H1 (cell line): ENCODE measurements at regions not wholly inside any gene's neighbourhood (a gene's known extent, or its start where the extent isn't known, plus 50 kb on each side); places are given as distances from the start of the nearest gene placed in this dataset.

Source experiments
- CTCF ChIA-PET: fragments of 300-600 bp; sonication (Branson Sonifier 250); formaldehyde crosslinking; loops from one replicate; lab custom pipeline; 2021; ENCODE audit not compliant: partially characterized antibody; lab: Charles Lee
- POLR2A ChIA-PET: fragments of 300-600 bp; sonication (Branson Sonifier 250); formaldehyde crosslinking; loops from one replicate; lab custom pipeline; 2021; ENCODE audit warnings: inconsistent platforms; ENCODE audit not compliant: partially characterized antibody; lab: Charles Lee
- DNase-seq, 2 experiments: peaks; one replicate each; pipeline versions ENCODE4 v3.0.0 to v3.0.0-alpha.2; 2010 to 2022; ENCODE audit warnings: low spot score in 2 of 2, low read depth in 1 of 2, mixed read lengths in 1 of 2
- FAIRE-seq: peaks from 2 replicates; lab custom pipeline; 2011; peaks lifted over from hg19 to GRCh38; lab: Jason Lieb, UNC
- H2AFZ ChIP-seq: 2 replicates; pipeline ENCODE4 v1.8.1; 2012; ENCODE audit warnings: low read length, inconsistent platforms
- H2AK5ac ChIP-seq: 2 replicates; pipeline ENCODE4 v1.6.1; 2013; ENCODE audit warnings: low read depth, low read length
- H2BK120ac ChIP-seq: replicated peaks from 2 replicates; pipeline ENCODE3; 2013; ENCODE audit warnings: low read depth, low read length, inconsistent platforms
- H2BK12ac ChIP-seq: 2 replicates; pipeline ENCODE4 v1.6.1; 2013; ENCODE audit warnings: low read depth, low read length
- H2BK15ac ChIP-seq: 2 replicates; pipeline ENCODE4 v1.6.1; 2013; ENCODE audit warnings: low read length
- H2BK20ac ChIP-seq: 2 replicates; pipeline ENCODE4 v1.6.1; 2013; ENCODE audit warnings: low read length
- H2BK5ac ChIP-seq: 2 replicates; pipeline ENCODE4 v1.6.1; 2013; ENCODE audit warnings: low read depth, low read length
- H3K14ac ChIP-seq: 2 replicates; pipeline ENCODE4 v1.6.1; 2013; ENCODE audit warnings: inconsistent platforms; ENCODE audit not compliant: insufficient read length
- H3K18ac ChIP-seq: 2 replicates; pipeline ENCODE4 v1.6.1; 2013; ENCODE audit warnings: low read length; ENCODE audit errors: extremely low read depth
- H3K23ac ChIP-seq: 2 replicates; pipeline ENCODE4 v1.6.1; 2013; ENCODE audit warnings: inconsistent platforms; ENCODE audit not compliant: insufficient read length
- H3K23me2 ChIP-seq: 2 replicates; pipeline ENCODE4 v1.6.1; 2013; ENCODE audit warnings: low read depth, low read length
- H3K27ac ChIP-seq: 2 replicates; pipeline ENCODE4 v1.6.1; 2011; ENCODE audit warnings: low read depth, low read length, inconsistent platforms
- H3K27me3 ChIP-seq, 4 experiments: replicated peaks in 1 of 4; 1 replicate in 1 of 4; 2 replicates in 3 of 4; pipeline versions ENCODE4 v1.6.1 to v1.8.1; 2011 to 2013; ENCODE audit warnings: low read length in 3 of 4, mild to moderate bottlenecking in 3 of 4, inconsistent platforms in 2 of 4, mixed read lengths in 2 of 4, moderate library complexity in 1 of 4; ENCODE audit not compliant: control insufficient read depth in 3 of 4, insufficient read depth in 3 of 4; ENCODE audit errors: extremely low read depth in 1 of 4
- H3K36me3 ChIP-seq, 4 experiments: 2 replicates each; pipeline versions ENCODE4 v1.6.1 to v1.8.1; 2011 to 2013; ENCODE audit warnings: mild to moderate bottlenecking in 4 of 4, low read length in 3 of 4, moderate library complexity in 2 of 4, control low read depth in 1 of 4, inconsistent platforms in 1 of 4; ENCODE audit not compliant: insufficient read depth in 4 of 4, control insufficient read depth in 2 of 4
- H3K4ac ChIP-seq: replicated peaks from 2 replicates; pipeline ENCODE3; 2013; ENCODE audit warnings: low read length, low read depth, mixed read lengths, inconsistent platforms; ENCODE audit not compliant: insufficient read length
- H3K4me1 ChIP-seq, 4 experiments: replicated peaks in 1 of 4; 1 replicate in 1 of 4; 2 replicates in 3 of 4; pipeline versions ENCODE4 v1.6.1 to v1.8.1; 2011 to 2013; ENCODE audit warnings: low read length in 3 of 4, inconsistent platforms in 2 of 4, mixed read lengths in 1 of 4; ENCODE audit not compliant: insufficient read depth in 4 of 4, control insufficient read depth in 3 of 4
- H3K4me2 ChIP-seq, 2 experiments: 2 replicates each; pipeline versions ENCODE4 v1.6.1 to v1.8.1; 2011 to 2013; ENCODE audit warnings: low read depth in 2 of 2, low read length in 2 of 2, control low read depth in 1 of 2, inconsistent platforms in 1 of 2, mild to moderate bottlenecking in 1 of 2; ENCODE audit not compliant: insufficient read depth in 1 of 2
- H3K4me3 ChIP-seq, 4 experiments: fragments of 200-600, 300-600 bp in 1 of 4; sonication (generic), shearing (Covaris generic), sonication (Bioruptor Twin) in 1 of 4; 2 replicates each; pipeline versions ENCODE4 v1.5.1 to v1.8.1; 2011 to 2016; ENCODE audit warnings: low read length in 4 of 4, low read depth in 3 of 4, control low read depth in 2 of 4, inconsistent platforms in 2 of 4, mild to moderate bottlenecking in 2 of 4, mixed read lengths in 1 of 4, moderate library complexity in 1 of 4; ENCODE audit not compliant: insufficient read depth in 2 of 4; ENCODE audit errors: extremely low read depth in 1 of 4
- H3K56ac ChIP-seq: replicated peaks from 2 replicates; pipeline ENCODE3; 2013; ENCODE audit warnings: low read depth, mild to moderate bottlenecking, mixed read lengths, low read length, inconsistent platforms; ENCODE audit not compliant: insufficient read length
- H3K79me1 ChIP-seq: 2 replicates; pipeline ENCODE4 v1.6.1; 2013; ENCODE audit warnings: low read depth, low read length, control low read depth
- H3K79me2 ChIP-seq, 2 experiments: 2 replicates each; pipeline versions ENCODE4 v1.6.1 to v1.8.1; 2012 to 2013; ENCODE audit warnings: low read length in 2 of 2, mild to moderate bottlenecking in 2 of 2, inconsistent platforms in 1 of 2; ENCODE audit not compliant: insufficient read depth in 2 of 2, control insufficient read depth in 1 of 2
- H3K9ac ChIP-seq, 4 experiments: replicated peaks in 1 of 4; 1 replicate in 1 of 4; 2 replicates in 3 of 4; pipeline versions ENCODE4 v1.6.1 to v1.8.1; 2011 to 2013; ENCODE audit warnings: low read depth in 3 of 4, low read length in 3 of 4, control low read depth in 2 of 4, mild to moderate bottlenecking in 2 of 4, moderate library complexity in 2 of 4, inconsistent platforms in 1 of 4; ENCODE audit errors: extremely low read depth in 1 of 4
- H3K9me3 ChIP-seq, 2 experiments: 2 replicates each; pipeline versions ENCODE4 v1.6.1 to v1.8.1; 2012 to 2013; ENCODE audit warnings: mild to moderate bottlenecking in 2 of 2, moderate library complexity in 2 of 2, control low read depth in 1 of 2, inconsistent platforms in 1 of 2, low read depth in 1 of 2, low read length in 1 of 2, mixed read lengths in 1 of 2; ENCODE audit not compliant: insufficient read depth in 2 of 2
- H4K20me1 ChIP-seq, 2 experiments: replicated peaks in 1 of 2; 2 replicates each; pipeline versions ENCODE3 to v1.8.1; 2011 to 2013; ENCODE audit warnings: inconsistent platforms in 2 of 2, low read length in 2 of 2, mild to moderate bottlenecking in 1 of 2; ENCODE audit not compliant: insufficient read depth in 2 of 2, control insufficient read depth in 1 of 2
- H4K5ac ChIP-seq: 2 replicates; pipeline ENCODE4 v1.6.1; 2013; ENCODE audit warnings: low read length, low read depth, mixed read lengths, inconsistent platforms; ENCODE audit not compliant: insufficient read length
- H4K8ac ChIP-seq: 2 replicates; pipeline ENCODE4 v1.8.0; 2013; ENCODE audit warnings: mild to moderate bottlenecking, moderate library complexity, low read length, inconsistent platforms; ENCODE audit not compliant: insufficient read depth; ENCODE audit errors: extremely low read depth
- H4K91ac ChIP-seq: replicated peaks from 2 replicates; pipeline ENCODE3; 2013; ENCODE audit warnings: low read length, mixed read lengths, inconsistent platforms; ENCODE audit not compliant: insufficient read length
- CHD2 ChIP-seq: IDR thresholded peaks from 2 replicates; pipeline ENCODE4 v1.6.1; 2012; ENCODE audit warnings: low read length, improper control_type of control experiment
- CTCF ChIP-seq, 3 experiments: IDR thresholded peaks; 1 replicate in 2 of 3; 2 replicates in 1 of 3; pipeline versions ENCODE4 v1.5.1 to v1.6.1; 2011; ENCODE audit warnings: low read length in 3 of 3, mild to moderate bottlenecking in 3 of 3, inconsistent platforms in 2 of 3, low read depth in 1 of 3, moderate library complexity in 1 of 3; ENCODE audit not compliant: insufficient read depth in 1 of 3; ENCODE audit errors: control extremely low read depth in 1 of 3
- NRF1 ChIP-seq: IDR thresholded peaks from 2 replicates; pipeline ENCODE4 v1.6.1; 2011; ENCODE audit warnings: mild to moderate bottlenecking, low read depth, low read length, improper control_type of control experiment
- WGBS, 2 experiments: shearing (Covaris generic) in 1 of 2; methylation state at CpG; one replicate each; pipeline versions ENCODE4 v1.1.6 to v1.1.7; 2013 to 2015; ENCODE audit warnings: low lambda C conversion rate in 2 of 2, mixed read lengths in 2 of 2, inconsistent platforms in 1 of 2, low coverage in 1 of 2, missing lambda C conversion rate in 1 of 2; ENCODE audit not compliant: insufficient replicate concordance in 2 of 2, insufficient coverage in 1 of 2, insufficient read length in 1 of 2; ENCODE audit errors: extremely low coverage in 1 of 2, missing lambda C conversion rate in 1 of 2; 5-methylcytosine and 5-hydroxymethylcytosine counted together

GRCh38 chr14:30296931-30297405 lies 262.0 kb upstream of the G2E3 start:
- H2BK15ac ChIP-seq: no peak overlapping the region
- no peak overlapping the region for H4K8ac ChIP-seq
- no peak overlapping the region for H2BK5ac ChIP-seq
- no peak overlapping the region for H3K56ac ChIP-seq
- no peak overlapping the region for H2BK20ac ChIP-seq
- H3K79me2 ChIP-seq: no peaks in the 10 kb centered on the region
- H3K4ac ChIP-seq: no peak overlapping the region
- no peaks in the 10 kb centered on the region for H3K79me1 ChIP-seq
- H3K9me3 ChIP-seq: no peaks in the 10 kb centered on the region
- no peak overlapping the region for H4K91ac ChIP-seq
- no peaks in the 10 kb centered on the region; a peak in 1 of 7 replicates for H3K4me1 ChIP-seq
- no peak overlapping the region for H3K23ac ChIP-seq
- no peak overlapping the region for H3K18ac ChIP-seq
- H3K4me2 ChIP-seq: no peak overlapping the region
- no peak overlapping the region for H3K4me3 ChIP-seq
- ChIA-PET CTCF (interaction anchor here (1.0 to 2.6 kb wide), 6 partner anchors 9 to 146 kb away, joined by 3 to 12 read pairs (median 4); no protein-coding TSS in a partner anchor), POLR2A (no interaction called here)
- no peaks in the 10 kb centered on the region for H3K36me3 ChIP-seq
- H2AK5ac ChIP-seq: no peak overlapping the region
- H3K9ac ChIP-seq: no peak overlapping the region
- no peak overlapping the region for H2BK120ac ChIP-seq
- no peak for FAIRE-seq
- WGBS, 2 experiments: 90% methylated on average over 11 of the region's 11 CpGs; no CpG with 5 or more reads in 1 of the 2 experiments
- no peaks in the 10 kb centered on the region for H3K27me3 ChIP-seq
- no peak overlapping the region for H3K27ac ChIP-seq
- no peaks in the 10 kb centered on the region for H3K23me2 ChIP-seq
- no peak overlapping the region for H3K14ac ChIP-seq
- no peak overlapping the region for H4K5ac ChIP-seq
- H2AFZ ChIP-seq: peak overlapping the region; percentile 77
- TF ChIP-seq CHD2: peak; percentile 40; the same call in 1 of the 2 replicates
- TF ChIP-seq CTCF (IDR thresholded peaks at IDR 0.05; ENCODE audit: control extremely low read depth in 1 of 3, insufficient read depth in 1 of 3, low read depth in 1 of 3, low read length in 3 of 3): no peak
- TF ChIP-seq NRF1: no peak
- no peaks in the 10 kb centered on the region for H4K20me1 ChIP-seq
- H2BK12ac ChIP-seq: no peak overlapping the region
- DNase-seq: no peak
